Stimulated activated CD4-positive, alpha-beta T cell treated with anti-CD3 and anti-CD28 coated beads, Interleukin-12 subunit alpha, Interleukin-12 subunit beta, amount 100 ng/mL, for 24 hours (primary cell): ENCODE measurements at regions not wholly inside any gene's neighbourhood (a gene's known extent, or its start where the extent isn't known, plus 50 kb on each side); places are given as distances from the start of the nearest gene placed in this dataset.
"Not testable (repeated sequence)": the region's sequence is repeated elsewhere in the genome, so short reads cannot be mapped to it uniquely, and the experiment has no call there.

Experiments
- DNase-seq, 2 experiments: peaks; one replicate each; pipeline ENCODE4 v3.0.0-alpha.2; 2020; ENCODE audit warnings: low read depth in 2 of 2

- DNase-seq = no peak
Observed at GRCh38 chr16:52309446-52310416, 237.2 kb downstream of the TOX3 start.

DNA sequence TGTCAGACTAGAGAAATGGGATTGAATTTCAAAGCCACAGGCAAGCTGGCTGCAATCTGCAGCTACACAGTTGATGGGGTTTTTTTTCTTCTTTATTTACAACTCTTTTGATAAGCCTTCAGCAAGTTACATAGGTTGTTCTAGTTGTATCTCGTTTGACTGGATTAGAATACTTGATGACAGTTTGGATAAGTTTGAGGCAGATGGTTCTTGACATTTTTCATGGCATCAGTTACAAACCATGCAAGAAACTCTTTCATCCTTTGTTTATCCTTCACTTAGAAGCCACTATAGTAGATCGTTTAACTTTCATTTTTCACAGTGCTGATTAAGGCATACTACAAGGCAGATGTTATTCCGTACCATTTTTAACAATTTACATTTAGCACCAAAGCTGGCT, 238.9 kb downstream of the TOX3 start:
- DNase-seq = no peak

- DNase-seq = no peak
Observed at GRCh38 chr16:52301026-52301425, 245.9 kb downstream of the TOX3 start.

- no peak for DNase-seq
Observed at GRCh38 chr16:52298769-52299168, 248.2 kb downstream of the TOX3 start.

- not testable (repeated sequence) for DNase-seq
Observed at GRCh38 chr16:52296706-52297315, 250.1 kb downstream of the TOX3 start.

- DNase-seq = no peak
Observed at GRCh38 chr16:52296076-52296475, 250.9 kb downstream of the TOX3 start.

DNA sequence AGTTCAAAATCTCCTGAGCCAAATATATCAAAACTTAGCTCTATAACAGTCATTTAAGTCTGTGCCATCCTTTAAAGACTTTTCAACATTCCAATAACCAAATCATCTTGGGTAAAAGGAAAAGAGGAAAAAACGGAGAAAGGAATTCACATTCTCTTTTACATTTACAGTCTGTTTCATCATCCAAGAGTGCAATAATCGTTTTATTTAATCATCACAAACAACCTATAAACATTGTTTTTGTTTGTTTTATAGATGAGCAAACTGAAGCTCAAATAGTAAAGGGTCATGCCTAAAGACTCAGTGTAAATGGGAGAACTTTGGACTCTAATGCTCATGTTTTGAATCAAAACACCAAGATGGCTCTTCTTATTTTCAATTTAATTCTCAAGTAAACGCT, 252.3 kb downstream of the TOX3 start:
- no peak for DNase-seq

- DNase-seq = no peak
Observed at GRCh38 chr16:52293204-52293603, 253.7 kb downstream of the TOX3 start.

DNA sequence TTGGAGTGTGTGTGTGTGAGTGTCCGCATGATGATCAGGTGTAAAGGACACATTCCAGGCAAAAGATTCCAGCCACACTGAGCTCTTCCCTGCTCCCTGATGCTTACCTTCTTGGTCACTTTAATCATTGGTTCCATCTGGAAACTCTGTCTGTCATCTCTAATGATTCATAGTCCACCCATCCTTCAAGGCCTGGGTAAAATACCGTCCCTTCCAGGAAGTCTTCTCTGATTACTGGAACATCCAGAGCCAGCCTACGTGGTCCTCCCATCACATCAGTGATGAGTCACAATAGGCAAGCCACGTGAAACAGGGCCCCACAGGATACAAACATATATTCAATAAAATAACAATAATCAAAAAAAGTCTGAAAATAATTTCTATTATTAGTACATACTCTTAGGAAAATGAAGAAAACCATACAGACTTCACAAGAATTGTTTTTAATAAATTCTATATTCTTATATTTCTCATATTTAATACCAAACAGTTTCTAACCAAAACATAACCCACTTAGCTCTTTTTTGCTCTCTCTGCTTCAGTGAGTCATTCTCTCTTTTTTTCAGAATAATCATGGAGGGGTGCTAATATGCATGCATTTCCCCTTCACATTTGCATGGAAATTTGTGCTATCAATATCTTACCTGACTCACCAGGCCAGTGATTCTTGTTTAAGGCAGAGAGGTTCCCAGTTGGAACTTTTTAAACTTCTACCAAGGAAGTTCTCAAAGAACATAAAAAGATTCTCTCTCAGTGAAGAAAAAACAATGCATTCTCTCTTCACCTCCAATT, 263.2 kb downstream of the TOX3 start:
- DNase-seq = no peak

GRCh38 chr16:52283018-52283417, 263.9 kb downstream of the TOX3 start:
- DNase-seq = no peak

GRCh38 chr16:52280086-52280485, 266.9 kb downstream of the TOX3 start:
- no peak for DNase-seq

GRCh38 chr16:52271088-52271750, 275.7 kb downstream of the TOX3 start:
- DNase-seq = no peak

DNA sequence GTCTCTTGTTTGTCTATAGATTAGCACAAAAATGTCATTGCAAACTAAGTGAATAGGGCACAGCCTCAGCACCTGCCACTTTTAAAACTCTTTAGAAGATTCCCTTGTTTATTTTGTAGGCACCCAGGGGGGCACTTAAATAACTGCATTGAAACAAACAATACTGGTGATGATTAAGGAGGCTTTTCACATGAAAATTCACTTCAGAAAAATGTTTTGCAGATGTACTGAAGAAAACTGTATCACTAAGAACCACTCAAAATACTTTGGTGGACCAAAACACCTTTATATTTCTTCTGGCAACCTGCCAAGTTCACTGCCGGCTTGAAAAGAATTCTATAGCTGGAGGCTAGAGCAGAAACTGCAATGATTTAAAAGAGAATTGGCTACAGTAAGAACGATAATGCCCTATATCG, 281.5 kb downstream of the TOX3 start:
- no peak for DNase-seq

DNA sequence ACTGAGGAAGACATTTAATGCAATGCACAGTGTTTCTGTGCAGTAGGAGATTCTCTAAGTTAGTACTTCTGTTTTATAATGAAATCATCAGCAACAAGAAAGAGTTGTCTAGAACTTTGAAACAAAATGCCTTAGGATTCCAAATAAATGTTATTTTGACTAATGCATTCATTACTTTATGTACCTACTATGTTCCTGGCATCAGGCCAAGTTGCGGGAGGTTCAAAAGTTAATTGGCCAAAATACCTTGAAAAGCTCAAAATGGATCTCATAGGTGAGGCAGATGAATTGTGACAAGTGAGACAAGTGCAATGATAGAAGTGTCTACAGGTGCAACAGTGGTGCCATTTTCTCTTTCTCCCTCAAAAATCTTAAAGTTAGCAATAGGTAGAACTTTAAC, 289.4 kb downstream of the TOX3 start:
- DNase-seq = no peak

DNA sequence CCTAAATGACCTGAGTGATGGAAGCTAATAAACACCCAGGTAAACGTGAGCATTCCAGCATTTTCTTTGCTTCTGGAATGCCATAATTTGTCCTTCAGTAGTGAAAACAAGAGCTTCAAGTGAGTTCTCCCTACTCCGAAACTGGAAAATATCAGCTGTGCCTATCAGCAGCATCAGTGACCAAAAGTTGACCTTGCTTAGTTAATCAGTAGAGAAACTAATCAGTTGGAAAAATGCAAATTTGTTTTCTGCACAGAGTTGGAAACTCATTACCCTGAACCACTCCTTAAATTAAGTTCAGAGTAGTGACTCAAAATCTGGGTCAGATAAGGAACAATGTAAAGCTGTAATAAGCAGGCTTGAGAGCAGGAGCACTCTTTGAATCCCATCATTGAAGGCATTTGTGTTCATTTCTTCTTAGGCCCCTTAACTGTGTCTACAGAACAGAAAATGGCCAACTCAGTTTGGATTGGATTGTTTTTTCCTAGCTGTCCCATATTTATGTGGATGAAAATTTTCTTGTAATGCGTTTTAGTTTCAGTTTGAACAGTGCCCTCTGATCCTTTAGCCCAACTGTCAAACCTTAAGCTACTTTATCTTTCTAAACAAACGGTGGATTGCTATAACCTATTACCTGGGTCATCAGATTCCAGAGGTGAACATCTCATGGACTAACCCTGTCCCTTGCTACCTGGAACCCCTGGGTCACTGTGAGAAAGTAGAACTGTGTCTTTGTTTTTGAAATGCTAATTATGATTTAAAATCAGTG, 290.4 kb downstream of the TOX3 start:
- no peak for DNase-seq

DNA sequence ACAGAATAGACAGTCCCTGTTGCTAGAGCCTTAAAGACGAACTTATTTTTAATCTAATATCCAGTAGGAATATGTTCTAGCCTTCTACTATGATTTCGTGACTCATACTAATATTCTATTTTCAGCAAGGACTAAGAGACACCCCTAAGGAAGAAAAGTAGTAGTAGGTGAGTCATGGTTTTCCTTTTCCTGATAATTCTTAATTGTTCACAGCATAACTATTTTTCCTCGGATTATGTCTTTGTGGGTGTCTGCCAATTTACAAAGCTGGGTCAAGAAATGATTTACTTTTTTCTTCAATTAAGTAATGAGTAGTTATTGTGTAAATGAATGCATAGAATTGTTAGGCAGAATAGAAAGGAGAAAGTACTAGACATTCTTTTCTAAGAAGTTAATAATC, 292.2 kb downstream of the TOX3 start:
- DNase-seq = no peak

- DNase-seq = no peak
Observed at GRCh38 chr16:52252680-52253079, 294.3 kb downstream of the TOX3 start.

DNA sequence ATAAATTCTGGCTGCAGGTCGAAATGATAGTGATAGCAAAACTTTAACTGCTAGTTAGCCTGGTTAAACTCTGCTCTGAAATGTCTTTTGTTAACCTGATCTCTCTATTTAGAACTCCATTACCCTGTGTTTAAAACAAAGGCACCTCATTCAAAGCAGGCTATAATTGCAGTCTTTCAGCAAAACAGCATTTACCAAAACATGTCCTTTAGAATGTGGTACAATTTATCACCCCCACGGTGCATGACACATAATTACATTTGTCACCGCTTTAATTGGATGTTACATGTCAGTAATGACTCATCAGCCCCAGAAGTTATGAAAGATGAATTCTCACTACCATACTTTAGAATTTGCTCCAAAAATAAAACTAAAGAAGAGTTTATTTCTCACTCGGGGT, 295.4 kb downstream of the TOX3 start:
- no peak for DNase-seq

DNA sequence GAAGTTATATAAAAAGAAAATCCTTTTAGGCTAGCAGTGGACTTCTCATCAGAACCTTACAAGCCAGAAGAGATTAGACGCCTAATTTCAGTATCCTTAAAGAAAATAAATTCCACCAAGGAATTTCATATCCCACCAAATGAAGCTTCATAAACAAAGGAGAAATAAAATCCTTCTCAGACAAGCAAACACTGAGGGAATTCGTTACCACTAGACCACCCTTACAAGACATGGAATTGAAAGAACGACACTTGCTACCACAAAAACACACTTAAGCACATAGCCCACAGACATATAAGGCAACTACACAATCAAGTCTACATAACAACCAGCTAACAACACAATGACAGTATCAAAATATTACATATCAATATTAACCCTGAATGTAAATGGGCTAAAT, 299.2 kb downstream of the TOX3 start:
- DNase-seq = no peak

- DNase-seq = no peak
Observed at GRCh38 chr16:52238710-52239109, 308.2 kb downstream of the TOX3 start.

- DNase-seq = no peak
Observed at GRCh38 chr16:52237823-52238222, 309.1 kb downstream of the TOX3 start.
